H9 (cell line): ENCODE measurements at regions not wholly inside any gene's neighbourhood (a gene's known extent, or its start where the extent isn't known, plus 50 kb on each side); places are given as distances from the start of the nearest gene placed in this dataset.

Experiments used
- DNase-seq: peaks from one replicate; pipeline ENCODE4 v3.0.0-alpha.2; 2017
- H2AFZ ChIP-seq: one replicate; pipeline ENCODE4 v1.6.1; 2013; ENCODE audit warnings: mild to moderate bottlenecking, low read length, control low read depth, moderate library complexity
- H2AK5ac ChIP-seq: 2 replicates; pipeline ENCODE4 v1.6.1; 2013; ENCODE audit warnings: low read length, control low read depth, mixed read lengths; ENCODE audit not compliant: insufficient read length
- H2BK120ac ChIP-seq: one replicate; pipeline ENCODE4 v1.6.1; 2013; ENCODE audit warnings: low read depth, mild to moderate bottlenecking, low read length, control low read depth, inconsistent platforms; ENCODE audit not compliant: poor library complexity, severe bottlenecking
- H2BK12ac ChIP-seq: 2 replicates; pipeline ENCODE4 v1.6.1; 2013; ENCODE audit warnings: low read length, control low read depth, mixed read lengths, low read depth; ENCODE audit not compliant: insufficient read length
- H2BK15ac ChIP-seq: 2 replicates; pipeline ENCODE4 v1.6.1; 2013; ENCODE audit warnings: low read depth, low read length, control low read depth
- H2BK20ac ChIP-seq: one replicate; pipeline ENCODE4 v1.6.1; 2013; ENCODE audit warnings: low read depth, mild to moderate bottlenecking, low read length, control low read depth, inconsistent platforms; ENCODE audit not compliant: poor library complexity, severe bottlenecking
- H2BK5ac ChIP-seq: 2 replicates; pipeline ENCODE4 v1.6.1; 2013; ENCODE audit warnings: low read length, control low read depth, mixed read lengths; ENCODE audit not compliant: insufficient read length
- H3K14ac ChIP-seq: 2 replicates; pipeline ENCODE4 v1.6.1; 2013; ENCODE audit warnings: low read length, control low read depth; ENCODE audit not compliant: insufficient read depth
- H3K18ac ChIP-seq: 2 replicates; pipeline ENCODE4 v1.6.1; 2013; ENCODE audit warnings: low read depth, mild to moderate bottlenecking, mixed read lengths, low read length, control low read depth; ENCODE audit not compliant: insufficient read length
- H3K23ac ChIP-seq: 2 replicates; pipeline ENCODE4 v1.6.1; 2013; ENCODE audit warnings: low read length, control low read depth, mixed read lengths, low read depth; ENCODE audit not compliant: insufficient read length
- H3K23me2 ChIP-seq: 2 replicates; pipeline ENCODE4 v1.6.1; 2013; ENCODE audit warnings: low read depth, mild to moderate bottlenecking, mixed read lengths, low read length, control low read depth; ENCODE audit not compliant: insufficient read length, poor library complexity, severe bottlenecking
- H3K27ac ChIP-seq: 2 replicates; pipeline ENCODE4 v1.5.1; 2013; ENCODE audit warnings: low read length, control low read depth, mixed read lengths, low read depth; ENCODE audit not compliant: insufficient read length
- H3K27me3 ChIP-seq: 2 replicates; pipeline ENCODE4 v1.6.1; 2013; ENCODE audit warnings: low read length, control low read depth, inconsistent platforms; ENCODE audit not compliant: insufficient read depth
- H3K4ac ChIP-seq: 2 replicates; pipeline ENCODE4 v1.6.1; 2013; ENCODE audit warnings: low read depth, mild to moderate bottlenecking, control low read depth, inconsistent platforms, low read length, moderate library complexity
- H3K4me1 ChIP-seq: 2 replicates; pipeline ENCODE4 v1.6.1; 2013; ENCODE audit warnings: low read length, control low read depth, inconsistent platforms; ENCODE audit not compliant: insufficient read depth
- H3K4me2 ChIP-seq: 2 replicates; pipeline ENCODE4 v1.6.1; 2013; ENCODE audit warnings: low read length, control low read depth, mixed read lengths; ENCODE audit not compliant: insufficient read length, insufficient read depth
- H3K56ac ChIP-seq: 2 replicates; pipeline ENCODE4 v1.6.1; 2013; ENCODE audit warnings: low read depth, mild to moderate bottlenecking, mixed read lengths, low read length, control low read depth; ENCODE audit not compliant: insufficient read length
- H3K79me1 ChIP-seq: 2 replicates; pipeline ENCODE4 v1.6.1; 2013; ENCODE audit warnings: low read depth, mild to moderate bottlenecking, moderate library complexity, low read length, control low read depth, inconsistent platforms; ENCODE audit not compliant: insufficient read depth, poor library complexity, severe bottlenecking
- H3K79me2 ChIP-seq: 2 replicates; pipeline ENCODE4 v1.6.1; 2013; ENCODE audit warnings: low read length, control low read depth, inconsistent platforms; ENCODE audit not compliant: insufficient read depth
- H3K9ac ChIP-seq: 2 replicates; pipeline ENCODE4 v1.6.1; 2013; ENCODE audit warnings: low read length, control low read depth, mixed read lengths; ENCODE audit not compliant: insufficient read length; ENCODE audit errors: extremely low read depth
- H3K9me3 ChIP-seq: one replicate; pipeline ENCODE4 v1.6.1; 2013; ENCODE audit warnings: low read depth, low read length, inconsistent platforms; ENCODE audit not compliant: control insufficient read depth
- H3T11ph ChIP-seq: one replicate; pipeline ENCODE4 v1.6.1; 2013; ENCODE audit warnings: mild to moderate bottlenecking, low read length, control low read depth, inconsistent platforms
- H4K20me1 ChIP-seq: one replicate; pipeline ENCODE4 v1.6.1; 2013; ENCODE audit not compliant: control insufficient read depth, insufficient read length, insufficient read depth
- H4K5ac ChIP-seq: 2 replicates; pipeline ENCODE4 v1.6.1; 2013; ENCODE audit warnings: low read depth, mild to moderate bottlenecking, mixed read lengths, low read length, control low read depth; ENCODE audit not compliant: insufficient read length
- H4K8ac ChIP-seq: replicated peaks from 2 replicates; pipeline ENCODE4 v1.6.1; 2013; ENCODE audit warnings: low read length, control low read depth, mixed read lengths, low read depth; ENCODE audit not compliant: insufficient read length
- H4K91ac ChIP-seq: 2 replicates; pipeline ENCODE4 v1.6.1; 2013; ENCODE audit warnings: low read depth, mild to moderate bottlenecking, moderate library complexity, mixed read lengths, low read length, control low read depth; ENCODE audit not compliant: insufficient read length
- H3K27ac Mint-ChIP-seq, 3 experiments: 2 replicates in 2 of 3; 3 replicates in 1 of 3; pipeline ENCODE4 v1.8.0; 2020 to 2021; ENCODE audit warnings: mixed read lengths in 3 of 3, mild to moderate bottlenecking in 1 of 3, moderate library complexity in 1 of 3
- H3K27me3 Mint-ChIP-seq: 2 replicates; pipeline ENCODE4 v1.8.0; 2021; ENCODE audit warnings: low read depth, mild to moderate bottlenecking, moderate library complexity, mixed read lengths
- H3K36me3 Mint-ChIP-seq, 3 experiments: 2 replicates in 2 of 3; 3 replicates in 1 of 3; pipeline ENCODE4 v1.8.0; 2020 to 2021; ENCODE audit warnings: low read depth in 3 of 3, mixed read lengths in 3 of 3; ENCODE audit not compliant: insufficient read depth in 1 of 3
- H3K4me1 Mint-ChIP-seq, 2 experiments: 2 replicates each; pipeline ENCODE4 v1.8.0; 2020; ENCODE audit warnings: mixed read lengths in 2 of 2
- H3K4me3 Mint-ChIP-seq, 2 experiments: 2 replicates in 1 of 2; 3 replicates in 1 of 2; pipeline ENCODE4 v1.8.0; 2020 to 2021; ENCODE audit warnings: mild to moderate bottlenecking in 2 of 2, mixed read lengths in 2 of 2, moderate library complexity in 1 of 2
- H3K9me3 Mint-ChIP-seq, 2 experiments: 2 replicates in 1 of 2; 3 replicates in 1 of 2; pipeline ENCODE4 v1.8.0; 2020; ENCODE audit warnings: mild to moderate bottlenecking in 2 of 2, mixed read lengths in 2 of 2, moderate library complexity in 1 of 2
- WGBS: extraction: QIAGEN DNeasy Blood & Tissue Kit; methylation state at CpG from one replicate; pipeline ENCODE4 v1.1.7; 2013; ENCODE audit warnings: missing lambda C conversion rate, low lambda C conversion rate, mixed read lengths; ENCODE audit not compliant: insufficient read length; ENCODE audit errors: extremely low coverage; 5-methylcytosine and 5-hydroxymethylcytosine counted together
- TF ChIP-seq, protein P1 (sequence below): fragments of 200-600 bp; sonication (generic); conservative IDR thresholded peaks from 3 replicates; pipeline ENCODE4 v1.8.0; 2021; ENCODE audit warnings: antibody characterized with exemption, mild to moderate bottlenecking

DNA sequence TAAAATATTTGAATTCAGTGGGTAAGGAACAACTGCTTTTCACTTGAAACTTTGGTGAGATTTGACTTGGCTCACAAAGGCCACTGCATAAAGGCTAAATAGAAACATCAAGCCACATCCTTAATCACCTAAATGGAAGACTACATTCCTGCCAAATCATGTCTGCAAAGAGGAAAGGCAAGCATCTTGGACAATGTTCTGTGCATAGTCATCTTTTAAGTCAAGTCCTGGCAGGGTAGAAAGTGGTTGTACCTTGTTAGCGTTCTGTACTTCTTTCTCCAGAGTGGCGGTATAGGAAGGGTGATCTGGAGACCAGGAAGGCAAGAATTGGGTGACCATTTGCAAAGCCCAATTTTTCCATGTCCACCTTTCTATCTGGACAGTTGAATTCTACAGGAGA, 121.4 kb upstream of the SLC14A2 start:
- Histone ChIP-seq H3K56ac (no peak overlapping the region), H2BK120ac (no peak overlapping the region), H3K9me3 (no peaks in the 10 kb centered on the region), H4K91ac (no peak overlapping the region), H3K18ac (no peak overlapping the region), H3T11ph (no peak overlapping the region), H3K4ac (no peak overlapping the region), H4K20me1 (no peaks in the 10 kb centered on the region), H3K4me1 (no peaks in the 10 kb centered on the region), H2AFZ (no peak overlapping the region), H2BK5ac (no peak overlapping the region), H2AK5ac (no peak overlapping the region), H2BK12ac (no peak overlapping the region), H3K27ac (no peak overlapping the region), H3K9ac (no peak overlapping the region), H3K27me3 (no peaks in the 10 kb centered on the region), H3K14ac (no peak overlapping the region), H3K4me2 (no peak overlapping the region), H4K5ac (no peak overlapping the region), H2BK15ac (no peak overlapping the region), H4K8ac (no peak overlapping the region), H3K79me2 (no peaks in the 10 kb centered on the region), H3K79me1 (no peaks in the 10 kb centered on the region), H3K23me2 (no peaks in the 10 kb centered on the region), H3K23ac (no peak overlapping the region), H2BK20ac (no peak overlapping the region)
- Mint-ChIP-seq H3K9me3 (no peaks in the 10 kb centered on the region), H3K4me3 (no peak overlapping the region), H3K27me3 (peaks cover 2% of the 10 kb centered on the region), H3K27ac (no peak overlapping the region), H3K36me3 (no peaks in the 10 kb centered on the region), H3K4me1 (peaks cover 3 to 6% of the 10 kb centered on the region in 2 experiments; a peak in 3 of 4 replicates)
- WGBS, result no CpG with 5 or more reads among the region's 2 CpGs
- no peak for DNase-seq
- TF ChIP-seq, protein P1, sequence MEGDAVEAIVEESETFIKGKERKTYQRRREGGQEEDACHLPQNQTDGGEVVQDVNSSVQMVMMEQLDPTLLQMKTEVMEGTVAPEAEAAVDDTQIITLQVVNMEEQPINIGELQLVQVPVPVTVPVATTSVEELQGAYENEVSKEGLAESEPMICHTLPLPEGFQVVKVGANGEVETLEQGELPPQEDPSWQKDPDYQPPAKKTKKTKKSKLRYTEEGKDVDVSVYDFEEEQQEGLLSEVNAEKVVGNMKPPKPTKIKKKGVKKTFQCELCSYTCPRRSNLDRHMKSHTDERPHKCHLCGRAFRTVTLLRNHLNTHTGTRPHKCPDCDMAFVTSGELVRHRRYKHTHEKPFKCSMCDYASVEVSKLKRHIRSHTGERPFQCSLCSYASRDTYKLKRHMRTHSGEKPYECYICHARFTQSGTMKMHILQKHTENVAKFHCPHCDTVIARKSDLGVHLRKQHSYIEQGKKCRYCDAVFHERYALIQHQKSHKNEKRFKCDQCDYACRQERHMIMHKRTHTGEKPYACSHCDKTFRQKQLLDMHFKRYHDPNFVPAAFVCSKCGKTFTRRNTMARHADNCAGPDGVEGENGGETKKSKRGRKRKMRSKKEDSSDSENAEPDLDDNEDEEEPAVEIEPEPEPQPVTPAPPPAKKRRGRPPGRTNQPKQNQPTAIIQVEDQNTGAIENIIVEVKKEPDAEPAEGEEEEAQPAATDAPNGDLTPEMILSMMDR, result no peak
